ENCODE measurements at regions not wholly inside any gene's neighbourhood (a gene's known extent, or its start where the extent isn't known, plus 50 kb on each side); places are given as distances from the start of the nearest gene placed in this dataset.

GRCh38 chr10:113283189-113283588, 269.7 kb upstream of the HABP2 start:
- H3K4me1 ChIP-seq: no peaks in the 10 kb centered on the region
- DNase-seq (no peak), ATAC-seq (no peak)
- intact Hi-C loops (cut with DNase I): no loop called here
- no peaks in the 10 kb centered on the region for H3K36me3 ChIP-seq
- no peak overlapping the region for H3K4me3 ChIP-seq
- H3K27me3 ChIP-seq (ENCODE audit: low read depth): no peaks in the 10 kb centered on the region
- no peaks in the 10 kb centered on the region for H3K9me3 ChIP-seq
- peak; percentile 17 for TF ChIP-seq CTCF (IDR thresholded peaks at IDR 0.05)
- H3K27ac ChIP-seq: no peak overlapping the region

GRCh38 chr10:113284635-113285034, 268.2 kb upstream of the HABP2 start:
- intact Hi-C loops (cut with DNase I): no loop called here
- no peak for ATAC-seq
- DNase-seq: no peak
- H3K36me3 ChIP-seq: no peaks in the 10 kb centered on the region
- H3K27ac ChIP-seq: no peak overlapping the region
- H3K4me1 ChIP-seq: no peaks in the 10 kb centered on the region
- H3K27me3 ChIP-seq (ENCODE audit: low read depth): no peaks in the 10 kb centered on the region
- no peak overlapping the region for H3K4me3 ChIP-seq
- no peaks in the 10 kb centered on the region for H3K9me3 ChIP-seq
- TF ChIP-seq CTCF (IDR thresholded peaks at IDR 0.05): no peak

- no peaks in the 10 kb centered on the region for H3K27me3 ChIP-seq (ENCODE audit: low read depth)
- no peaks in the 10 kb centered on the region for H3K4me1 ChIP-seq
- no peak overlapping the region for H3K27ac ChIP-seq
- intact Hi-C loops (cut with DNase I): no loop called here
- no peaks in the 10 kb centered on the region for H3K9me3 ChIP-seq
- H3K36me3 ChIP-seq: no peaks in the 10 kb centered on the region
- TF ChIP-seq CTCF (IDR thresholded peaks at IDR 0.05): no peak
- H3K4me3 ChIP-seq: no peak overlapping the region
- ATAC-seq: no peak
- no peak for DNase-seq
These were observed 267.5 kb upstream of the HABP2 start for GRCh38 chr10:113285305-113285704.

- no peak overlapping the region for H3K27ac ChIP-seq
These were observed 265.3 kb upstream of the HABP2 start for GRCh38 chr10:113287592-113287991.

GRCh38 chr10:113290137-113290536, 262.7 kb upstream of the HABP2 start:
- no peak for ATAC-seq
- Histone ChIP-seq H3K27ac (no peak overlapping the region), H3K27me3 (ENCODE audit: low read depth) (no peaks in the 10 kb centered on the region), H3K9me3 (no peaks in the 10 kb centered on the region), H3K4me3 (no peak overlapping the region), H3K4me1 (no peaks in the 10 kb centered on the region), H3K36me3 (no peaks in the 10 kb centered on the region)
- no peak for DNase-seq
- TF ChIP-seq CTCF (IDR thresholded peaks at IDR 0.05): no peak
- intact Hi-C loops (cut with DNase I): no loop called here

More at GRCh38 chr10:113287592-113287991, 265.3 kb upstream of the HABP2 start:
- DNase-seq: no peak
- H3K36me3 ChIP-seq: no peaks in the 10 kb centered on the region
- H3K27me3 ChIP-seq (ENCODE audit: low read depth): no peaks in the 10 kb centered on the region
- H3K4me3 ChIP-seq: no peak overlapping the region
- H3K4me1 ChIP-seq: no peaks in the 10 kb centered on the region
- intact Hi-C loops (cut with DNase I): no loop called here
- no peaks in the 10 kb centered on the region for H3K9me3 ChIP-seq
- no peak for ATAC-seq
- TF ChIP-seq CTCF (IDR thresholded peaks at IDR 0.05): no peak

- Histone ChIP-seq H3K4me1 (no peaks in the 10 kb centered on the region), H3K27me3 (ENCODE audit: low read depth) (no peaks in the 10 kb centered on the region), H3K4me3 (no peak overlapping the region), H3K9me3 (no peaks in the 10 kb centered on the region), H3K36me3 (no peaks in the 10 kb centered on the region), H3K27ac (no peak overlapping the region)
- DNase-seq: no peak
- intact Hi-C loops (cut with DNase I): no loop called here
- no peak for TF ChIP-seq CTCF (IDR thresholded peaks at IDR 0.05)
- ATAC-seq: no peak
These were observed 261.4 kb upstream of the HABP2 start for GRCh38 chr10:113291413-113291812.
